ENCODE measurements at regions not wholly inside any gene's neighbourhood (a gene's known extent, or its start where the extent isn't known, plus 50 kb on each side); places are given as distances from the start of the nearest gene placed in this dataset.

- no peak for DNase-seq (ENCODE audit: low read depth)
Observed at GRCh38 chr5:116651653-116652052, 77.0 kb upstream of the SEMA6A start.

- no peak for DNase-seq (ENCODE audit: low read depth)
Observed at GRCh38 chr5:116650964-116651363, 76.3 kb upstream of the SEMA6A start.

GRCh38 chr5:116650544-116650943 lies 75.9 kb upstream of the SEMA6A start:
- DNase-seq (ENCODE audit: low read depth): no peak

GRCh38 chr5:116646611-116647289 lies 72.1 kb upstream of the SEMA6A start:
- no peak for DNase-seq (ENCODE audit: low read depth)

GRCh38 chr5:116645627-116646026 lies 71.0 kb upstream of the SEMA6A start:
- no peak for DNase-seq (ENCODE audit: low read depth)

- DNase-seq (ENCODE audit: low read depth): no peak
Observed at GRCh38 chr5:116640236-116640635, 65.6 kb upstream of the SEMA6A start.

- DNase-seq (ENCODE audit: low read depth): no peak
Observed at GRCh38 chr5:116637149-116637740, 62.6 kb upstream of the SEMA6A start.

GRCh38 chr5:116632890-116633289 lies 58.3 kb upstream of the SEMA6A start:
- no peak for DNase-seq (ENCODE audit: low read depth)

- no peak for DNase-seq (ENCODE audit: low read depth)
Observed at GRCh38 chr5:116631147-116631546, 56.5 kb upstream of the SEMA6A start.

- no peak for DNase-seq (ENCODE audit: low read depth)
Observed at GRCh38 chr5:116629168-116629567, 54.5 kb upstream of the SEMA6A start.

GRCh38 chr5:116626945-116627679 lies 52.5 kb upstream of the SEMA6A start:
- DNase-seq (ENCODE audit: low read depth): no peak

GRCh38 chr5:116626272-116626723 lies 51.7 kb upstream of the SEMA6A start:
- DNase-seq (ENCODE audit: low read depth): peak; percentile 70
